Natural killer cell (primary cell): ENCODE measurements at regions not wholly inside any gene's neighbourhood (a gene's known extent, or its start where the extent isn't known, plus 50 kb on each side); places are given as distances from the start of the nearest gene placed in this dataset.

Experiments used
- ATAC-seq, 3 donors: fragments of 150-1000 bp in 2 of 3; fragments of 200-7000 bp in 1 of 3; cut with Tn5 transposase; 1 replicate in 1 of 3; 2 replicates in 2 of 3; pipeline ENCODE4 v1.10.0; 2021; ENCODE audit warnings: mild to moderate bottlenecking in 2 of 3, moderate library complexity in 2 of 3
- DNase-seq, 2 donors: peaks; one replicate each; pipeline versions ENCODE4 v3.0.0 to v3.0.0-alpha.2; 2013 to 2021; ENCODE audit warnings: mixed read lengths in 1 of 2
- H3K27ac ChIP-seq: one replicate; pipeline ENCODE4 v1.5.1; 2013; ENCODE audit warnings: mild to moderate bottlenecking, low read length
- H3K27me3 ChIP-seq: one replicate; pipeline ENCODE4 v1.6.1; 2013; ENCODE audit warnings: low read length; ENCODE audit not compliant: control insufficient read depth, insufficient read depth
- H3K36me3 ChIP-seq: one replicate; pipeline ENCODE4 v1.6.1; 2013; ENCODE audit warnings: low read length; ENCODE audit not compliant: control insufficient read depth, insufficient read depth
- H3K4me1 ChIP-seq: one replicate; pipeline ENCODE4 v1.6.1; 2013; ENCODE audit warnings: low read length; ENCODE audit not compliant: control insufficient read depth, insufficient read depth
- H3K4me3 ChIP-seq: one replicate; pipeline ENCODE4 v1.5.1; 2013; ENCODE audit warnings: low read length
- H3K9me3 ChIP-seq: one replicate; pipeline ENCODE4 v1.6.1; 2013; ENCODE audit warnings: low read length; ENCODE audit not compliant: control insufficient read depth, insufficient read depth
- H3K27ac Mint-ChIP-seq, 2 donors: one replicate each; pipeline ENCODE4 v1.8.0; 2022; ENCODE audit warnings: mild to moderate bottlenecking in 2 of 2, mixed read lengths in 2 of 2, moderate library complexity in 1 of 2
- H3K27me3 Mint-ChIP-seq, 2 donors: one replicate each; pipeline ENCODE4 v1.8.0; 2022; ENCODE audit warnings: low read depth in 2 of 2, mixed read lengths in 2 of 2
- H3K36me3 Mint-ChIP-seq: one replicate; pipeline ENCODE4 v1.8.0; 2022; ENCODE audit warnings: mixed read lengths
- H3K4me1 Mint-ChIP-seq, 2 donors: one replicate each; pipeline ENCODE4 v1.8.0; 2022; ENCODE audit warnings: mixed read lengths in 2 of 2
- H3K4me3 Mint-ChIP-seq: one replicate; pipeline ENCODE4 v1.8.0; 2022; ENCODE audit warnings: mild to moderate bottlenecking, moderate library complexity, mixed read lengths
- H3K9me3 Mint-ChIP-seq, 2 donors: one replicate each; pipeline ENCODE4 v1.8.0; 2022; ENCODE audit warnings: mixed read lengths in 2 of 2
- WGBS: methylation state at CpG from one replicate; pipeline ENCODE4 v1.1.7; 2013; ENCODE audit warnings: missing lambda C conversion rate; ENCODE audit not compliant: insufficient coverage; 5-methylcytosine and 5-hydroxymethylcytosine counted together
- intact Hi-C: fragments of 100-400 bp; cut with micrococcal nuclease; formaldehyde crosslinking; loops from one replicate; pipeline ENCODE4 v1.14.2; 2022
- TF ChIP-seq, protein P1 (sequence below): fragments of 200-600 bp; IDR thresholded peaks from one replicate; pipeline ENCODE4 v1.8.0; 2022; ENCODE audit warnings: antibody characterized with exemption

DNA sequence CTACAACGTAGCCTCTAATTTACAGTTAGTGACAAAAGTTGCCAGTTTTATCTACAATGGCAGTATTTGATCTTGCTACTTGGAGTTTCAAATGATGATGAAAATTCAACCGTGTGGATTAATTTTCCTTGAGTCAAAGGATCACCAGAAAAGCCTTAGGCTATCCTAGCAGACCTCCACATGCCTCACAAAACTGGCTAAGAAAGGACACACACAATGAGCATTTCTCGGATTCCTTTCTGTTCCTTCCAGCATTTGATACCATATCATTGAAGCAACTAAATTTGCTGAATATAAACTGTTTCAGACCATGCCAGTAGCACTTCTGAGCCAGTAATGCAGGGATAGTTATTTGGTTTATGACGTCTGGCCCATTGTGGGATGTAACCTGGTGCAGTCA lies 587.4 kb upstream of the MDFIC2 start:
- H3K9me3 ChIP-seq = no peaks in the 10 kb centered on the region
- DNase-seq = no peak

DNA sequence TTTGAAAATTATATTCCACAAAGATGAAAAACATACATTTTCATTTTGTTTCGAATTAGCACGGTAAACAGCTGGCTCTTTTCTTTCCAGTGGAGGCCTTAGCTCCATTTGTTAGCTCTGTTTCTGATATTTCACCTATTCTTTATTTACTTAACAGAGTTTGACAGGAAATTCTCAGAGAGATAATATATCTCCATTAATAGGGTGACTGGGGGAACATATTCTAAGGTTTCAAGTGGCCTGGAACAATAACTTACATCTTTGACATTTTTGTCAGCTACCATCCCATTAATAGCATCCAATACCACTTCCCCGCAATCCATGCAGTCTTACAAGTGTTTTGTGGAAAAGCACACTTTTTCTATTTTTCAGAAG lies 577.6 kb upstream of the MDFIC2 start:
- Histone ChIP-seq H3K9me3 (no peaks in the 10 kb centered on the region), H3K27me3 (no peaks in the 10 kb centered on the region), H3K27ac (no peak overlapping the region), H3K4me1 (no peaks in the 10 kb centered on the region), H3K4me3 (no peak overlapping the region), H3K36me3 (no peaks in the 10 kb centered on the region)
- ATAC-seq = no peak
- Mint-ChIP-seq H3K36me3 (no peaks in the 10 kb centered on the region), H3K4me3 (no peak overlapping the region), H3K27ac (no peak overlapping the region), H3K9me3 (no peaks in the 10 kb centered on the region), H3K4me1 (no peaks in the 10 kb centered on the region), H3K27me3 (no peaks in the 10 kb centered on the region)
- DNase-seq = no peak
- intact Hi-C loops = no loop called here
- TF ChIP-seq, protein P1, sequence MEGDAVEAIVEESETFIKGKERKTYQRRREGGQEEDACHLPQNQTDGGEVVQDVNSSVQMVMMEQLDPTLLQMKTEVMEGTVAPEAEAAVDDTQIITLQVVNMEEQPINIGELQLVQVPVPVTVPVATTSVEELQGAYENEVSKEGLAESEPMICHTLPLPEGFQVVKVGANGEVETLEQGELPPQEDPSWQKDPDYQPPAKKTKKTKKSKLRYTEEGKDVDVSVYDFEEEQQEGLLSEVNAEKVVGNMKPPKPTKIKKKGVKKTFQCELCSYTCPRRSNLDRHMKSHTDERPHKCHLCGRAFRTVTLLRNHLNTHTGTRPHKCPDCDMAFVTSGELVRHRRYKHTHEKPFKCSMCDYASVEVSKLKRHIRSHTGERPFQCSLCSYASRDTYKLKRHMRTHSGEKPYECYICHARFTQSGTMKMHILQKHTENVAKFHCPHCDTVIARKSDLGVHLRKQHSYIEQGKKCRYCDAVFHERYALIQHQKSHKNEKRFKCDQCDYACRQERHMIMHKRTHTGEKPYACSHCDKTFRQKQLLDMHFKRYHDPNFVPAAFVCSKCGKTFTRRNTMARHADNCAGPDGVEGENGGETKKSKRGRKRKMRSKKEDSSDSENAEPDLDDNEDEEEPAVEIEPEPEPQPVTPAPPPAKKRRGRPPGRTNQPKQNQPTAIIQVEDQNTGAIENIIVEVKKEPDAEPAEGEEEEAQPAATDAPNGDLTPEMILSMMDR = no peak
- 88% methylated on average over 3 of the region's 3 CpGs for WGBS

More for the DNA sequence above, 587.4 kb upstream of the MDFIC2 start:
- intact Hi-C loops = no loop called here
- Histone ChIP-seq H3K36me3 (no peaks in the 10 kb centered on the region), H3K4me3 (no peak overlapping the region), H3K27me3 (no peaks in the 10 kb centered on the region), H3K4me1 (no peaks in the 10 kb centered on the region), H3K27ac (no peak overlapping the region)
- Mint-ChIP-seq H3K27ac (no peak overlapping the region), H3K9me3 (peaks cover 0 to 5% of the 10 kb centered on the region in 2 donors), H3K4me1 (no peaks in the 10 kb centered on the region), H3K36me3 (peaks cover 6% of the 10 kb centered on the region), H3K4me3 (no peak overlapping the region), H3K27me3 (peaks cover 21 to 23% of the 10 kb centered on the region in 2 donors)
- ATAC-seq = no peak
- TF ChIP-seq, protein P1 = no peak
- 91% methylated on average over 4 of the region's 4 CpGs for WGBS

DNA sequence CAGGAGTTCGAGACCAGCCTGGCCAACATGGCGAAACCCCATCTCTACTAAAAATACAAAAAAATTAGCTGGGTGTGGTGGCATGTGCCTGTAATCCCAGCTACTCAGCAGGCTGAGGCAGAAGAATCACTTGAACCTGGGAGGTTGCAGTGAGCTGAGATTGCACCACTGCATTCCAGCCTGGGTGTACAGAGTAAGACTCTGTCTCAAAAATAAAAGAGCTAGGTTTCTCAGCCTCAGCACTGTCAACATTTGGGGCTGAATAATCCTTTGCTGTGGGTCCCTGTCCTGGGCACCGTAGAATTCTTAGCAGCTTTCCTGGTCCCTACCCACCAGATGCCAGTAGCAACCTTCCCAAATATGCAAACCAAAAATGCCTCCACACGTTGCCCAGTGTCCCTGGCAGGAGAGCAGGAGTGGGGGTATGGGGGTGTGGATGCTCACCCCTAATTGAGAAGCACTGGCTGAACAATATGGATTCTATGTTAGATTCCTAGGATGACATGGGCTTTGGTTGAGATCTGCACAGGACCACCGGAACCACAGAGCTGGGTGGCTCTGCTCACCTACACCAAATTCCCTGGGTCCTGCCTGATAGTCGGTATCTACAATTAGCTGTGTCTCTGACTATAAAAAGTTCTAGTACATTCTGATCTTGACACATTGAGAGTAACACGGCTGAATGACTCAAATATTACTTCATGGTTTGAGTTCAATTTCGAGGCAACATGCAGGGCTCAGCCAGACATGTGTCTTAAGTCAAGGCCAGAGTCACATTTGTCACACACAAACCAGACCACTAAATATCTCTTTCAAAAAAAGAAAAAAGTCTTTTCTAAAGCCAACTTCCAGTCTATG lies 577.0 kb upstream of the MDFIC2 start:
- no peaks in the 10 kb centered on the region for H3K4me1 ChIP-seq
- DNase-seq (no peak), ATAC-seq (no peak)
- Mint-ChIP-seq H3K27ac (no peak overlapping the region), H3K4me1 (no peaks in the 10 kb centered on the region), H3K4me3 (no peak overlapping the region), H3K9me3 (no peaks in the 10 kb centered on the region), H3K36me3 (no peaks in the 10 kb centered on the region), H3K27me3 (no peaks in the 10 kb centered on the region)
- H3K9me3 ChIP-seq = no peaks in the 10 kb centered on the region
- TF ChIP-seq, protein P1 = no peak
- 79% methylated on average over 8 of the region's 8 CpGs for WGBS
- H3K27me3 ChIP-seq = no peaks in the 10 kb centered on the region
- no peak overlapping the region for H3K4me3 ChIP-seq
- no peaks in the 10 kb centered on the region for H3K36me3 ChIP-seq
- no peak overlapping the region for H3K27ac ChIP-seq
- intact Hi-C loops = no loop called here

DNA sequence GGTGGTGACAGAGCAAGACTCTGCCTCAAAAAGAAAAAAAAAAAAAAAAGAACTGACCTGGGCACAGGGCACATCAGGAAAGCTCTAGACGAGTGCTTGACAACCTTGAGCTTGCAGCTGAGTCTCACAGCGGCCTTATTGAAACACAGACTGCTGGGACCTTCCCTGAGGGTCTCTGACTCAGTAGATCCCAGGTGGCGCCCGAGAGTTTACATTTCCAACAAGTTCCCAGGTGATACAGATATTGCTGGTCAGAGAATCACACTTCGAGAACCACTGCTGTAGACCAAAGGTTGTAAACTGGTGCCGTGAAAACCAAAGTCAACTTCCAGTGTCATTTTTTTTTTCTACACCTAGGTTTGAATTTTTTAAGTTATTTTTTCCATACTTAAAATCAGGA lies 573.2 kb upstream of the MDFIC2 start:
- DNase-seq (no peak), ATAC-seq (no peak)
- intact Hi-C loops = no loop called here
- no peaks in the 10 kb centered on the region for H3K9me3 ChIP-seq
- H3K36me3 ChIP-seq = no peaks in the 10 kb centered on the region
- Mint-ChIP-seq H3K9me3 (no peaks in the 10 kb centered on the region), H3K27ac (no peak overlapping the region), H3K27me3 (peaks cover 3 to 5% of the 10 kb centered on the region in 2 donors), H3K4me1 (no peaks in the 10 kb centered on the region), H3K36me3 (no peaks in the 10 kb centered on the region), H3K4me3 (no peak overlapping the region)
- no peaks in the 10 kb centered on the region for H3K27me3 ChIP-seq
- H3K4me1 ChIP-seq = no peaks in the 10 kb centered on the region
- TF ChIP-seq, protein P1 = no peak
- H3K4me3 ChIP-seq = no peak overlapping the region
- no peak overlapping the region for H3K27ac ChIP-seq
- 85% methylated on average over 6 of the region's 6 CpGs for WGBS
